Activated B cell treated with CpG ODN at 0.5 μM for 24 hours (primary cell): ENCODE measurements at regions not wholly inside any gene's neighbourhood (a gene's known extent, or its start where the extent isn't known, plus 50 kb on each side); places are given as distances from the start of the nearest gene placed in this dataset.

Source experiments
- ATAC-seq: fragments of 200-7000 bp; cut with Tn5 transposase; one replicate; pipeline ENCODE4 v1.10.0; 2021; ENCODE audit warnings: low read depth, mild to moderate bottlenecking, moderate library complexity
- CTCF ChIA-PET: fragments of 350-600 bp; sonication (Branson Sonifier 250); formaldehyde crosslinking; loops from one replicate; lab custom pipeline; 2021; ENCODE audit warnings: antibody characterized with exemption; lab: Charles Lee
- POLR2A ChIA-PET: fragments of 350-600 bp; sonication (Branson Sonifier 250); formaldehyde crosslinking; loops from one replicate; lab custom pipeline; 2021; ENCODE audit warnings: antibody characterized with exemption; lab: Charles Lee
- DNase-seq: peaks from one replicate; pipeline ENCODE4 v3.0.0; 2022
- H3K27ac Mint-ChIP-seq: one replicate; pipeline ENCODE4 v1.8.0; 2020; ENCODE audit warnings: mixed read lengths
- H3K27me3 Mint-ChIP-seq: one replicate; pipeline ENCODE4 v1.8.0; 2021; ENCODE audit warnings: mixed read lengths
- H3K36me3 Mint-ChIP-seq: one replicate; pipeline ENCODE4 v1.8.0; 2021; ENCODE audit warnings: low read depth, mixed read lengths
- H3K4me1 Mint-ChIP-seq: one replicate; pipeline ENCODE4 v1.8.0; 2021; ENCODE audit warnings: mixed read lengths
- H3K4me3 Mint-ChIP-seq: one replicate; pipeline ENCODE4 v1.8.0; 2020; ENCODE audit warnings: mild to moderate bottlenecking, mixed read lengths
- H3K9me3 Mint-ChIP-seq: one replicate; pipeline ENCODE4 v1.8.0; 2020; ENCODE audit warnings: mixed read lengths
- CTCF ChIP-seq: fragments of 200-600 bp; IDR thresholded peaks from one replicate; pipeline ENCODE4 v1.8.0; 2022; ENCODE audit warnings: antibody characterized with exemption, mild to moderate bottlenecking
- intact Hi-C: fragments of 100-400 bp; cut with micrococcal nuclease; formaldehyde crosslinking; loops from one replicate; pipeline ENCODE4 v1.15.1; 2024

GRCh38 chr6:1013656-1014430 is 298.1 kb upstream of the FOXQ1 start:
- ATAC-seq (no peak), DNase-seq (no peak)
- intact Hi-C loops = no loop called here
- H3K36me3 Mint-ChIP-seq = no peaks in the 10 kb centered on the region
- H3K9me3 Mint-ChIP-seq = no peaks in the 10 kb centered on the region
- no peak overlapping the region for H3K4me3 Mint-ChIP-seq
- TF ChIP-seq CTCF = no peak
- H3K4me1 Mint-ChIP-seq = no peaks in the 10 kb centered on the region
- no peak overlapping the region for H3K27ac Mint-ChIP-seq
- peaks cover 9% of the 10 kb centered on the region for H3K27me3 Mint-ChIP-seq
- ChIA-PET POLR2A (no interaction called here), CTCF (interaction anchor here (0.5 to 0.7 kb wide), 2 partner anchors 9 to 17 kb away, joined by 3 read pairs; no protein-coding TSS in a partner anchor)

- CTCF ChIA-PET = no interaction called here
- no peak overlapping the region for H3K4me3 Mint-ChIP-seq
- intact Hi-C loops = no loop called here
- no peak for ATAC-seq
- no peaks in the 10 kb centered on the region for H3K9me3 Mint-ChIP-seq
- POLR2A ChIA-PET = no interaction called here
- TF ChIP-seq CTCF = no peak
- no peak overlapping the region for H3K27ac Mint-ChIP-seq
- no peak for DNase-seq
- H3K4me1 Mint-ChIP-seq = no peaks in the 10 kb centered on the region
- H3K36me3 Mint-ChIP-seq = no peaks in the 10 kb centered on the region
- H3K27me3 Mint-ChIP-seq = peaks cover 11% of the 10 kb centered on the region
These were observed 302.8 kb upstream of the FOXQ1 start for GRCh38 chr6:1009103-1009502.

- no peak overlapping the region for H3K4me3 Mint-ChIP-seq
- TF ChIP-seq CTCF = no peak
- peaks cover 7% of the 10 kb centered on the region for H3K27me3 Mint-ChIP-seq
- POLR2A ChIA-PET = no interaction called here
- no peak for ATAC-seq
- H3K9me3 Mint-ChIP-seq = no peaks in the 10 kb centered on the region
- H3K4me1 Mint-ChIP-seq = no peaks in the 10 kb centered on the region
- intact Hi-C loops = no loop called here
- H3K36me3 Mint-ChIP-seq = no peaks in the 10 kb centered on the region
- no peak overlapping the region for H3K27ac Mint-ChIP-seq
- CTCF ChIA-PET = no interaction called here
- DNase-seq = no peak
These were observed 304.7 kb upstream of the FOXQ1 start for GRCh38 chr6:1007159-1007558.

GRCh38 chr6:1004885-1005630 is 306.8 kb upstream of the FOXQ1 start:
- H3K36me3 Mint-ChIP-seq = no peaks in the 10 kb centered on the region
- no peak overlapping the region for H3K4me3 Mint-ChIP-seq
- ChIA-PET CTCF (no interaction called here), POLR2A (no interaction called here)
- H3K9me3 Mint-ChIP-seq = no peaks in the 10 kb centered on the region
- ATAC-seq (no peak), DNase-seq (no peak)
- no peaks in the 10 kb centered on the region for H3K4me1 Mint-ChIP-seq
- H3K27me3 Mint-ChIP-seq = peaks cover 9% of the 10 kb centered on the region
- H3K27ac Mint-ChIP-seq = no peak overlapping the region
- TF ChIP-seq CTCF = no peak
- intact Hi-C loops = no loop called here

- ATAC-seq (no peak), DNase-seq (no peak)
- CTCF ChIA-PET = no interaction called here
- POLR2A ChIA-PET = no interaction called here
- no peaks in the 10 kb centered on the region for H3K4me1 Mint-ChIP-seq
- no peak for TF ChIP-seq CTCF
- intact Hi-C loops = no loop called here
- no peak overlapping the region for H3K4me3 Mint-ChIP-seq
- no peaks in the 10 kb centered on the region for H3K9me3 Mint-ChIP-seq
- H3K27me3 Mint-ChIP-seq = peaks cover 7% of the 10 kb centered on the region
- no peak overlapping the region for H3K27ac Mint-ChIP-seq
- no peaks in the 10 kb centered on the region for H3K36me3 Mint-ChIP-seq
These were observed 308.3 kb upstream of the FOXQ1 start for GRCh38 chr6:1003394-1004160.
